NB4 (cell line): ENCODE measurements at regions not wholly inside any gene's neighbourhood (a gene's known extent, or its start where the extent isn't known, plus 50 kb on each side); places are given as distances from the start of the nearest gene placed in this dataset.

Experiments used
- DNase-seq: peaks from one replicate; pipeline ENCODE4 v3.0.0; 2010; ENCODE audit warnings: low read depth
- H3K4me3 ChIP-seq: one replicate; pipeline ENCODE4 v1.5.1; 2011; ENCODE audit warnings: mild to moderate bottlenecking, low read depth, low read length, moderate library complexity
- MYC ChIP-seq: IDR thresholded peaks from 2 replicates; pipeline ENCODE4 v1.6.1; 2011; ENCODE audit warnings: low read depth, low read length
- POLR2A ChIP-seq: IDR thresholded peaks from 2 replicates; pipeline ENCODE4 v1.6.1; 2011; ENCODE audit warnings: mild to moderate bottlenecking; ENCODE audit not compliant: insufficient read length; ENCODE audit errors: extremely low read depth
- TF ChIP-seq, protein P1 (sequence below): IDR thresholded peaks from 2 replicates; pipeline ENCODE4 v1.6.1; 2011; ENCODE audit warnings: low read depth, low read length
- TF ChIP-seq, protein P2 (sequence below): IDR thresholded peaks from one replicate; pipeline ENCODE4 v1.5.1; 2012; ENCODE audit warnings: low read depth, low read length

GRCh38 chr1:13890766-13891165 is 190.8 kb downstream of the PRDM2 start:
- no peak overlapping the region for H3K4me3 ChIP-seq
- TF ChIP-seq, protein P1, sequence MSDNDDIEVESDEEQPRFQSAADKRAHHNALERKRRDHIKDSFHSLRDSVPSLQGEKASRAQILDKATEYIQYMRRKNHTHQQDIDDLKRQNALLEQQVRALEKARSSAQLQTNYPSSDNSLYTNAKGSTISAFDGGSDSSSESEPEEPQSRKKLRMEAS, result no peak
- TF ChIP-seq, protein P2, sequence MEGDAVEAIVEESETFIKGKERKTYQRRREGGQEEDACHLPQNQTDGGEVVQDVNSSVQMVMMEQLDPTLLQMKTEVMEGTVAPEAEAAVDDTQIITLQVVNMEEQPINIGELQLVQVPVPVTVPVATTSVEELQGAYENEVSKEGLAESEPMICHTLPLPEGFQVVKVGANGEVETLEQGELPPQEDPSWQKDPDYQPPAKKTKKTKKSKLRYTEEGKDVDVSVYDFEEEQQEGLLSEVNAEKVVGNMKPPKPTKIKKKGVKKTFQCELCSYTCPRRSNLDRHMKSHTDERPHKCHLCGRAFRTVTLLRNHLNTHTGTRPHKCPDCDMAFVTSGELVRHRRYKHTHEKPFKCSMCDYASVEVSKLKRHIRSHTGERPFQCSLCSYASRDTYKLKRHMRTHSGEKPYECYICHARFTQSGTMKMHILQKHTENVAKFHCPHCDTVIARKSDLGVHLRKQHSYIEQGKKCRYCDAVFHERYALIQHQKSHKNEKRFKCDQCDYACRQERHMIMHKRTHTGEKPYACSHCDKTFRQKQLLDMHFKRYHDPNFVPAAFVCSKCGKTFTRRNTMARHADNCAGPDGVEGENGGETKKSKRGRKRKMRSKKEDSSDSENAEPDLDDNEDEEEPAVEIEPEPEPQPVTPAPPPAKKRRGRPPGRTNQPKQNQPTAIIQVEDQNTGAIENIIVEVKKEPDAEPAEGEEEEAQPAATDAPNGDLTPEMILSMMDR, result no peak
- TF ChIP-seq POLR2A (no peak), MYC (no peak)

DNA sequence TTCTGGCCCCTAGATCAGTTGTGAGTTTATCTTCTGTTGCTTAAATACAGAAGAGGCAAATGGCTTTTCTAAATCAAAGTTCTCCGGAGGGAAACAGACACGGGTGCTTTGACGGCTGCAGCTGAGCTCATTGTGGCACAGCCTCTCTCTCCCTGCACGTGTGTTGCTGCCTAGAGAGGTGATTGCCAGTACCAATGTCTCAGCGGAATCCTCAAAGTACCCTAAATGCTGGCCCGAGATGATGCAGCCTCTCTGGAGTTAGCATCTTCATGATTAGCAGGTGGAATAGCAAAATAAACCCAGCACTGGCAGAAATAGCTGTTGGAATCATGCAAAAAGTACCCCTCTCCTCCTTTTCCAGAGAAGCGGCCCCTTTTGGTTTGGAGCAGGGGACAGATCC is 192.2 kb downstream of the PRDM2 start:
- no peak for DNase-seq
- no peak for TF ChIP-seq POLR2A
- H3K4me3 ChIP-seq, result no peak overlapping the region

More at GRCh38 chr1:13890766-13891165, 190.8 kb downstream of the PRDM2 start:
- no peak for DNase-seq

DNA sequence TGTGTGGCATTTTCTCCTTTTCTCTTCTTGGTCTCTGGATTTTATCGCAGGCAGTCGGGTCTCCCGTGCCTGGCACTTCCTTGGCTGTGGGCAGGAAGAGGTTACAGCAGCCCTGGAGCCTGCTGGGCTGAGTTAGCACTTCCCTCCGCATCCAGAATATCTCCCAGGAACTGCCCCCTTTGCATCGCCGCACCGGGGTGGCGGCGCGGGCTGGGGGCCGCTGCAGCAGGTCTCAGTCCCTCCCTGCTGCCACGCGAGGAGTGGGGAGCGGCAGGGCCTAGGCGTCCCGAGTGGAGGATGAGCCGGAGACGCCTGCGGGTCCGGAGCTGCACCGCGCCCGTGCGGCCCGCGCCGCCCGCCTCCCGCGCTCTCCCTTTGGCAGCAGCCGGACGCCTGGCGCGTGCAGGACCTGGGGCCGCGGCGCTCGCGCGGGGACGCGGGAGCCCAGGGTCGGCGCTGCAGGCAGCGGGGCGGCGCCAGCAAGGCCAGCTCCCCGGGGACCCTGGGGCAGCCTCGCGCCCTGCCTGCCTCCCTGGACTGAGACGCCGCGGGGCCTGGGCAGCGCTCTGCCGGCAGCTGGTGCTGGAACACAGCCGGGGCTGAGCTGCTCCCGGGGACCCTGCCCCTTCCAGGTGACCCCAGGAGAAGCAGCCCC is 192.8 kb downstream of the PRDM2 start:
- TF ChIP-seq, protein P1, result no peak
- TF ChIP-seq POLR2A (no peak), MYC (no peak)
- TF ChIP-seq, protein P2, result no peak
- no peak overlapping the region for H3K4me3 ChIP-seq
- no peak for DNase-seq

DNA sequence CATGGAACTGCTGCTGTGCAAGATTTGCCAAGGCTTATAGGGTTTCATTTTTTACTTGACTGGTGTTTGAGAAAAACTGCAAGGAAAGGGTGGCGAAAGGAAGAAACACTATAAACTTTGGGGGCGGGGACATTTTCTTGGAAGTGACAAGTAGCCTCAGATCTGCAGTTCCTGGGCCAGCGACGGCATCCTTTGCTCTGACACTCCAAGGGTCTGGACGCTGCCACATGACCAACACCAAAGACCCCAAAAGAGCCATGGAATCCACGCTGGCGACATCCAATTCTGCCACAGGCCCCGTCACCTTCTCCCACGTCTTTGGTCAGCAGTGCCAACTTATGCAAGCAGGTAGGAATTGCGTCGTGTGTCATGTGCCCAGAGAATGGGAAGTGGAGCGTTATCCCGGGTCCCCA is 193.4 kb downstream of the PRDM2 start:
- TF ChIP-seq, protein P1, result no peak
- TF ChIP-seq MYC, result no peak
- no peak for TF ChIP-seq POLR2A
- TF ChIP-seq, protein P2, result no peak
- DNase-seq, result no peak
- H3K4me3 ChIP-seq, result no peak overlapping the region

DNA sequence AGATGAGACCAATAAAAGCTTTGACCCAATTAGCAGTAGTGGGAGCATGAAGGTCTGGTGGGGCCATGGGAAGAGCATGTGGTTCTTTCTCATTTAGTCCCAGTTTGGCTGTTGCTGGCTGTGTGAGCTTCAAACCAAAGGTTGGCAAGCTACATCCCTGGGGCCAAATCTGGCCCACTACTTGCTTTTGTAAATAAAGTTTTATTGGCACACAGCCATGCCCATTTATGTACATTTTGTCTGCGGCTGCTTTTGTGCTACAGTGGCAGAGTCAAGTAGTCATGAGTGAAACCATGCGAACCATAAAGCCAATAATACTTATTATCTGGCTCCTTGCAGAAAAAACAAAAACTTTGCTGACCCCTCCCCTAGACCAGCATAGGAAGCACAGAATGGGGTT is 196.9 kb downstream of the PRDM2 start:
- TF ChIP-seq, protein P1, result no peak
- TF ChIP-seq MYC, result no peak
- TF ChIP-seq, protein P2, result no peak
- TF ChIP-seq POLR2A, result no peak
- no peak overlapping the region for H3K4me3 ChIP-seq
- no peak for DNase-seq

GRCh38 chr1:13898406-13898805 is 198.4 kb downstream of the PRDM2 start:
- H3K4me3 ChIP-seq, result no peak overlapping the region
- no peak for TF ChIP-seq MYC
- no peak for TF ChIP-seq POLR2A
- TF ChIP-seq, protein P2, result no peak
- no peak for DNase-seq
